Sciatic nerve (tissue), 2 donors: ENCODE measurements at regions not wholly inside any gene's neighbourhood (a gene's known extent, or its start where the extent isn't known, plus 50 kb on each side); places are given as distances from the start of the nearest gene placed in this dataset.
"Not testable (repeated sequence)": the region's sequence is repeated elsewhere in the genome, so short reads cannot be mapped to it uniquely, and the experiment has no call there.

Experiments
- ATAC-seq: fragments of 200-7000 bp; cut with Tn5 transposase; one replicate; pipeline ENCODE4 v1.9.1; 2020; ENCODE audit warnings: mild to moderate bottlenecking, moderate library complexity
- DNase-seq: peaks from one replicate; pipeline ENCODE4 v3.0.0-alpha.2; 2020; ENCODE audit warnings: low spot score
- intact Hi-C: fragments of 100-400 bp; cut with DNase I; formaldehyde crosslinking; loops from one replicate; pipeline ENCODE4 v1.14.2; 2022
- donor health status: DM: no; HTN: no; CAD: no.
- donor health status: DM: no; HTN: no; CAD: no.

- no peak for DNase-seq
- intact Hi-C loops = no loop called here
- no peak for ATAC-seq
These were observed 1761.9 kb downstream of the PLA2G4A start for GRCh38 chr1:188590641-188591040.

DNA sequence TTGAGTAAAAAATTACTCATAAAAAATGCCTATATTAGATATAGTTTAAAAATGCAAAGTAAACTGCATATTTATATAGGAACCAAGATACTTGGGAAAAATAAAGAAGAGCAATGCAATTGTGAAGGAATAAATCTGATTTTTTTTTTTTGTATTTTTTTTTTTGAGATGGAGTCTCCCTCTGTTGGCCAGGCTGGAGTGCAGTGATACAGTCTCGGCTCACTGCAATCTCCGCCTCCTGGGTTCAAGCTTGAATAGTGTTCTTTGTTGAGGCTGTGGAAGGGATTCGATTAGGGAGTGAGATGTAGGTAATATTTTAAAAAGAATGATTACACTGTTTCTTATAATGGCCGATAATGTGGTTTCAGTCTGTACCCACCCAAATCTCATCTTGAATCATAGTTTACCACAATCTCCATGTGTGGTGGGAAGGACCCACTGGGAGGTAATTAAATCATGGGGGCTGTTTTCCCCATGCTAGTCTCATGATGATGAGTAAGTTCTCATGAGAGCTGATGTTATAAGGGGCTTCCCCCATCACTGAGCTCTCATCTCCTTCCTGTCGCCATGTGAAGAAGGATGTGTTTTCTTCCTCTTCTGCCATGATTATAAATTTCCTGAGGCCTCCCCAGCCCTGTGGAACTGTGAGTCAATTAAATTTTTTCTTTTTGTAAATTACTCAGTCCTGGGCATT lies 1765.9 kb downstream of the PLA2G4A start:
- no peak for ATAC-seq
- DNase-seq = no peak
- intact Hi-C loops = no loop called here

GRCh38 chr1:188599313-188599712 lies 1770.6 kb downstream of the PLA2G4A start:
- DNase-seq (no peak), ATAC-seq (no peak)
- intact Hi-C loops = no loop called here

- intact Hi-C loops = no loop called here
- DNase-seq (no peak), ATAC-seq (no peak)
These were observed 1782.7 kb downstream of the PLA2G4A start for GRCh38 chr1:188611432-188611831.

DNA sequence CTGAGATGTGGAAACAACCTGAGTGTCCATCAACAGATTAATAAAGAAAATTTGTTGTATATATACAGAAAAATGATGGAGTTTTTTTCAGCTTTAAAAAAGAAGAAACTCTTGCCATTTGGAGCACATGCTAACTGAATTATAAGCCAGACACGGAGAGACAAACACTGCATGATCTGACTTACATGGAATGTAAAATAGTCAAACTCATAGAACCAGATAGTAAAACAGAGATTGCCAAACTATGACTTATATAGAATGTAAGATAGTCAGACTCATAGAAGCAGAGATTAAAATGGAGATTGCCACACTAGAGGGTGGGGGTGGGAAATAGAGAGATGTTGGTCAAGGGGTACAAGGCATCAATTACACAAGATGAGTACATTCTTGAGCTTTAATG lies 1786.6 kb downstream of the PLA2G4A start:
- ATAC-seq (no peak), DNase-seq (no peak)
- intact Hi-C loops = no loop called here

GRCh38 chr1:188620236-188620635 lies 1791.5 kb downstream of the PLA2G4A start:
- intact Hi-C loops = no loop called here
- ATAC-seq (no peak), DNase-seq (no peak)

- DNase-seq (no peak), ATAC-seq (no peak)
- intact Hi-C loops = no loop called here
These were observed 1812.9 kb downstream of the PLA2G4A start for GRCh38 chr1:188641566-188642211.

GRCh38 chr1:188642704-188643103 lies 1814.0 kb downstream of the PLA2G4A start:
- DNase-seq (no peak), ATAC-seq (no peak)
- intact Hi-C loops = no loop called here

- no peak for ATAC-seq
- DNase-seq = no peak
- intact Hi-C loops = no loop called here
These were observed 1823.9 kb downstream of the PLA2G4A start for GRCh38 chr1:188652678-188653077.

DNA sequence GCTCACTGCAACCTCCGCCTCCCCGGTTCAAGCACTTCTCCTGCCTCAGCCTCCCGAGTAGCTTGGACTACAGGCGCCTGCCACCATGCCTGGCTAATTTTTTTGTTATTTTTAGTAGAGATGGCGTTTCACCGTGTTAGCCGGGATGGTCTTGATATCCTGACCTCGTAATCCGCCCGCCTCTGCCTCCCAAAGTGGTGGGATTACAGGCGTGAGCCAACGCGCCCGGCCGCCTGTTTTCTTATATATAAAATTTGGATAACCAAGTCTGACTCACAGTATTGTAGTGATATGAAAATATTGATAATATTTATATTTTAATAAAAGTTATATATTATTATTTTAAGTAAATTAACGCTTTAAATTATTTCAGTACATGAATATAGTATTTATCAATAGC lies 1821.7 kb downstream of the BRINP3 start:
- intact Hi-C loops, ATAC-seq, DNase-seq: not testable (repeated sequence)

GRCh38 chr1:188660572-188660971 lies 1817.1 kb downstream of the BRINP3 start:
- intact Hi-C loops = no loop called here
- ATAC-seq (no peak), DNase-seq (no peak)

DNA sequence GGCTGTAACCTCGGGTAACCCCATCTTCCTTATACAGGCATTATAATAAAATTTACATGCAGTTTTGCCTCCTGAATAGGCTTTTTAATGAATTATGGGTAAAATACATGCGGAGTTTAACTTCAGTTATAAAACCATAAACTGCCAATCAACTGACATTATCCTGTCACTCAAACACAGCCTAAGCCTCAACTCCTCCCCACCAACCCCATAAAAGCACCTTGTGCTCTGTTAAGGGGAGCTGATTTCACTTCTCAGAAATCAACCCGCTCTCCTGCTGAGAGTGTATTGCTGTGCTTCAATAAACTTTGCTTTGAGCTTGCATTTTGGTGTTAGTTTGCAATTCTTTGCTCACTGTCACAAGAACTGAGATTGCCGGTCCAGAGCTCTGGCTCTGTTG lies 1812.2 kb downstream of the BRINP3 start:
- no peak for DNase-seq
- no peak for ATAC-seq
- intact Hi-C loops = no loop called here

DNA sequence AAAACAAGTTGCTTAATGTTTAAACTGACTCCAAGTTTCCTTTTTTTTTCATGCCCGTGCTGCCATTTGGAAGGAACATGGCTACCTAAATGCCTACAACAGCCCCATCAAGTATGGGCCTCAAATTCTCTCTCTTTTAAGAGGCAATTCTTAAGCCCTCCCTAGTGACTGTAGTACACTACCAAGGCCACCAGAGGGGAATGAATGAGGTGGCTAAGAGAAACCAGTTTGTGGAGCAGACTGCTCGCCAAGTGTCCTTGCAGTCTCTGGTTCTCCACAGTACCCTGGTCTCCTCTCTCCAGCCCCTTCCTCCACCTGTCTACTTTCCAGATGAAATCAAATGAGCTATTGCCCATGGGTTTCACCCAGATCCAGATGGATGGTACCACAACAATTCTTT lies 1809.6 kb downstream of the BRINP3 start:
- intact Hi-C loops = no loop called here
- DNase-seq (no peak), ATAC-seq (no peak)

DNA sequence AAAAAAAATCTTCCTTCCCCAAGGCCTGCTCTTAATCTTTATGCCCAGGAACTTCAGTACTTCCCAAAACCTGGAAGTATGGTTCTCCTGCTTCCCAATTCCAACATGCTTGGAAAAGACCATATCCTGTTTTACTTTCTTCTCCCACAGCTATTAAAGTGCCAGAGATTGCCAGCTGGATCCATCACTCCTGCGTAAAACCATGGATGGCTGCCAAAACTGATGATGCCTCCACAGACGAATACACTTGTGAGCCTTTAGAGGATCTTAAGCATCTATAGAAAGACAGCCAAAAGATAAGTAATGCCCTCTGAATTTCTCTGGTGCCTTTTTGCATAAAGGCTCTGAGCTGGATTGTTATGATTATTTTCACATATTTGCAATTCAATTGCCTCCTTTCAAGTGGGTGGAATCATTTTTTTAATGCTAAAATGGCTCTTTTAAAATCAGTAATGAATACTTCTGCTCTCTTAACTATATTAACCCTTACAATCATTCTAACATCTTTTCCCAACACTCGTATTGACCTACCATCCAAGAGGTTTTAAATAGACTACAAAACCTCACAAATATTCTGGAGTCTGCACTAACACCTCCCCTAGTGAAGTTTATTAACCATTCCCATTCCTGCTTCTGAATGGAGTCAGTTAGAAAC lies 1807.8 kb downstream of the BRINP3 start:
- no peak for ATAC-seq
- no peak for DNase-seq
- intact Hi-C loops = no loop called here

- ATAC-seq (no peak), DNase-seq (no peak)
These were observed 1806.8 kb downstream of the BRINP3 start for GRCh38 chr1:188670837-188671236.

DNA sequence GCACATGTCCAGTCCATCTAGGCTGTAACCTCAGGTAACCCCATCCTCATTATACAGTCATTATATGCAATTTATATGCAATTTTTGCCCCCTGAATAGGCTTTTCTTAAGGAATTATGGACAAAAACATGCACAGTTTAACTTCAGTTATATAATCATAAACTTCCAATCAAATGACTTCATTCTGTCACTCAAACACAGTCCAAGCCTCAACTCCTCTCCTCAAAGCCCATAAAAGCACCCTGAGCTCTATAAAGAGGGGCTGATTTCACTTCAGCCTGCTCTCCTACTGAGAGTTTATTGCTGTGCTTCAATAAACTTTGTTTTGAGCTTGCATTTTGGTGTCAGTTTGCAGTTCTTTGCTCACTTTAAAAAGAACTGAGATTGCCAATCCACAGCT lies 1805.5 kb downstream of the BRINP3 start:
- intact Hi-C loops = no loop called here
- no peak for DNase-seq
- no peak for ATAC-seq

More at GRCh38 chr1:188670837-188671236, 1806.8 kb downstream of the BRINP3 start:
- intact Hi-C loops = no loop called here

- ATAC-seq = no peak
- intact Hi-C loops = no loop called here
- DNase-seq = no peak
These were observed 1788.1 kb downstream of the BRINP3 start for GRCh38 chr1:188689542-188689941.

DNA sequence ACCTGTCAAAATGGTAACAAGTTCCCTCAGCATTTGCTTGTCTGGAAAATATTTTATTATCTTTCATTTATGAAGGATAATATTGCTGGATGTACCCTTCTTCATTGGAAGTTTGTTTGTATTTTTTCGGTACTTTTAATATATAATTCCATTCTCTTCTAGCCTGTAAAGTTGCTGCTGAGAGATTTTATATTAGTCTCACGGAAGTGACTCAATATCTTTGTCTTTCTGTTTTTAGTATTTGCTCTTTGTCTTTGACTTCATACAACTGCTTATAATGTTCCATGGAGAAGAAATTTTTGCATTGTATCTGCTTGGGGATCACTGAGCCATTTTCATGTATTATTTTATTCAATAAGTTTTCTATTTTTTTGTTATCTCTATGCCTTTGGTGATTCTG lies 1777.5 kb downstream of the BRINP3 start:
- intact Hi-C loops = no loop called here
- ATAC-seq = no peak

GRCh38 chr1:188706742-188707141 lies 1770.9 kb downstream of the BRINP3 start:
- no peak for DNase-seq
- no peak for ATAC-seq
- intact Hi-C loops = no loop called here

More for the DNA sequence above, 1777.5 kb downstream of the BRINP3 start:
- DNase-seq = no peak

- no peak for ATAC-seq
- DNase-seq = no peak
- intact Hi-C loops = no loop called here
These were observed 1768.7 kb downstream of the BRINP3 start for GRCh38 chr1:188708795-188709535.
